Left hindlimb (tissue), 1 donor: ENCODE measurements at regions not wholly inside any gene's neighbourhood (a gene's known extent, or its start where the extent isn't known, plus 50 kb on each side); places are given as distances from the start of the nearest gene placed in this dataset.
"Not testable (repeated sequence)": the region's sequence is repeated elsewhere in the genome, so short reads cannot be mapped to it uniquely, and the experiment has no call there.

ENCODE experiments used
- DNase-seq: peaks from one replicate; pipeline ENCODE4 v3.0.0-alpha.2; 2018

DNA sequence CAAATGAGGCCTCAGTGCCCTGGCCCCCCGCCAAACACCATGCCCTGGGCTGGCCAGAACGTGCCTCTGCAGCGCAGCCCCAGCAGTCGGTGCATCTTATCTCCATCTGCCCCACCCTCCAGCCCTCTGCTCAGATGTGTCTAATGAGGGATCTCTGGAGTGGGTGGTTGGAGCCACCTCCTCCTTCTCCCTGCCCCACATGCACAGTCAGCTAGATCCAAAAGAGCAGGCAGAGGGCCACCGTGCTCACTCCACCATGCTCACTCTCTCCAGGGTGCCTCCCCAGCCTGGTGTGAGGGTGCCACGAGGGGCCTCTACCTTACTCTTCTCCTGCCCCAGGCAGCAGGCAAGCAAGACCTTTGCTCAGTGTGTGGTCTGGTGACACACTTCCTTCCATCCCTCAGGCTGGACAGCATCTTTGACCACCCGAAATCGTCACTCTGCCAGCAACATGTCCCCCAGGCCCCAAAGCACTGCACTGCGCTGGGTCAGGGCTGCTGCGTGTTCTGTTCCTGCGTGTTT is 266.1 kb upstream of the HDAC4 start:
- no peak for DNase-seq

DNA sequence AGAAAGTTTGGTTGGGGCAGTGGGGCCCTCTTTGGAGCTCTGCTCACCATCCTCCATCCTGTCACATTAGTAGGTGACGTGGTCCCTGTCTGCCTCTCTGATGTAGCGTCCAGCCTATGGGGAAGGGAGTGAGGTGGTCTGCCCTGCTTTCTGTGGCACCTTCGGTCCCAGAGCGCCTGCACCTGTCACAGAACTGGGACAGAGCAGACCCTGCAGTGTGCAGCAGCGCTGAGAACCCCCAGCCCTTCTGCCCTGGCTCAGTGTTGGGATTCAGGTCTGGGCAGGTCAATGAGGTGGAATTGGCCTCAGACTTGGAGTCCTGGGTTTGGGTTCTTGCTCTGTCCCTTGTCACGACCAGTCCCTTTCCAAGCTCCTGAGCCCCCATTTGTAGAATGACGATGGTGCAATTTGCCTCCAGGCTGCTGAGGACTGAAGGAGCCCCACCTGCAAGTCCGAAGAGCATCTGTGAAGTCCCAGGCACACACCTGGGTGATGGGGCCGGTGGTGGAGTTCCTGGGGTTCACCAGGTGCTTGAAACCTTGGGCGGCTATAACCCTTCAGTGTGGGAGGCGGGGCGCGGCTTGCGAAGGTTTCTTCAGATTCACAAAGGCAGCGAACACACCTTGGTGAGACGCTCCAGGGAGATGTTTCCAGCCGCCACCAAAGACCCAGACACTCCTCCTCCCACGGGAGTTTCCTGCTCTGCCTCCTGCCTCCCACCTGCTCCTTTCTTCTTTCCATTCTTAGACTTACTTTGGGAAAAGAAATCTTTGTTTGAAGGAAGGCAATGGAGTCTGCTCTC is 265.4 kb upstream of the HDAC4 start:
- no peak for DNase-seq

DNA sequence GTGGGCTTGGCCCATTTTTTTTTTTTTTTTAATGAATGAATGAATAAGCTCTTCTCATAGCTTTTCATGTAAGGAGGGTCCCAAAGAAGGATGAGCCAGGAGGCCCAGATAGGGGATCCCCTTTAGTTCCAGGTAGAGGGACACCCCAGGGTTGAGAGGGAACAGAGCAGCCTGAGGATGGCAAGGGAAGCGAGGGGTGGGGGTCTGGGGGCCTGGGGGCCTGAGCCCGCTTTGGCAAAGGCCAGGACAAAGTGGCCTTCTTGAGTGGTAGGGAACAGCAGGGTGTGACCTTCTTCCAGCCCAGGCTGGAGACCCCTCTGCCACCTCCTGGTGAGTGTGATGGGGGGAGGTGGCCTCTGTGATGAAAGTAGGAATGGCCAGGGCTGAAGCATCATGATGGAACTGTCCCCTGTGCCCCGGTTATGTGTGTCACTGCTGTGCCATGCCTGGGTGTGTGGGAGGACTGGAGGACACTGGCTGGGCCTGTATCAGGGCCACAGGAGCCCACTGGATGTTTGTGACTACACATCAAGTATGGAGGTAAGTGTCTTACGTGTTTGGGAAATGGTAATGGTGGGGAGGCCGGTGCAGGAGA is 263.5 kb upstream of the HDAC4 start:
- no peak for DNase-seq

DNA sequence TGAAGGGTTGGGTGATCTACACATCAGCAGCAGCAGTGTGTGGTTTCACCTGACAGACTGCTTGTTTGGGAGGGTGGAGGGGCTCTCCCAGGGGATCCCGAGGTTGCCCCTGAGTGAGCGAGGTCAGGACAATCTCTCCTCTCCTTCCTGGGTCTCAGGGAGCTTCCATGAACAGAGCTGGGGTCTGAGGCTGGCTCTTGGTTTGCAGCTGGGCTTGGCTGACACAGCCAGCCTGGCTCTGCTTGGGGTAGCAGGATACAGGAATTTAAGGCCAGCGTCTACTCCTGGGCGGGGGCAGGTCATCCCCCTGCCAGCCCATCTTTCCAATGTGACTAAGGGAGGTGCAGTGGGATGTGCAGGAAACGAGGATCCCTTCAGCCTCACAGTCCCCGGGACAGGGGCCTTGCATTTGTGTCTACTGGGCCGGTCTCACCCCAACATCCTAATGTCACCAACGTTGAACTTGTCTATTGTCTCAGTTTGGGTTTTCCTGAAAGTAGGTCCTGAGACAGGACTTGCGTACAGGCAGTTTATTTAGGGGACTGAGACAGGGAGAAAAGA is 262.6 kb upstream of the HDAC4 start:
- DNase-seq: no peak

DNA sequence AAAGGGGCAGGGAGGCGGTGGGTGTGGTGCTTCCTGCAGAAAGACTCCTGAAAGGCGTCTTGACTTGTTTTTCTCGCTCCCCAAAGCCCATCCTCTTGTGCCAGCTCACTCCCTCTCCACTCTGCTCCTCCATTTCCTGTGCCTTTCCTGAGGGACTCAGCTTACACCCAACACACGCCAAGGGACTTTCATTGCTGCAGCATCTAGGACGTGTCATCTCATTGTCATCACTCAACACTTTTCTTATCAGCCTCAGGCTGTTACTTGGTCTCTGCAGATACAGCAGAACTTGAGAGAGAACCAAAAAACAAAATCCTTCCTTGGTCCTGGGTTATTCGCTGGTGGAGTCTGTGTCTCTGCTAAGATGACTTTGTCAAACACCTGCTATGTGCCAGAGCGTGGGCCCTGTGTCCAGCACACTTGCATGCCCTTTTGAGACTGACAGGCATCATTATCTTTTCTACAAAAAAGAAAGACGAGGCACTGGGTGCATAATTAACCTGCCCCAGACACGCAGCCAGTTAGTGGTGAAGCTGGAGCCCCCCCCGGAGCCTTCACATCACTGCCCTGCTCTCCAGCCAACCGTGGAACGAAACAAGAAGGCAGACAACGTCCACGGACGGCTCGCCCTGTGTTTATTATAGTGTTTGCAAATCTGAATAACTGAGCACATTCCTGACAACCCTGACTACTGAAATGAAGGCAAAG is 261.7 kb upstream of the HDAC4 start:
- no peak for DNase-seq

DNA sequence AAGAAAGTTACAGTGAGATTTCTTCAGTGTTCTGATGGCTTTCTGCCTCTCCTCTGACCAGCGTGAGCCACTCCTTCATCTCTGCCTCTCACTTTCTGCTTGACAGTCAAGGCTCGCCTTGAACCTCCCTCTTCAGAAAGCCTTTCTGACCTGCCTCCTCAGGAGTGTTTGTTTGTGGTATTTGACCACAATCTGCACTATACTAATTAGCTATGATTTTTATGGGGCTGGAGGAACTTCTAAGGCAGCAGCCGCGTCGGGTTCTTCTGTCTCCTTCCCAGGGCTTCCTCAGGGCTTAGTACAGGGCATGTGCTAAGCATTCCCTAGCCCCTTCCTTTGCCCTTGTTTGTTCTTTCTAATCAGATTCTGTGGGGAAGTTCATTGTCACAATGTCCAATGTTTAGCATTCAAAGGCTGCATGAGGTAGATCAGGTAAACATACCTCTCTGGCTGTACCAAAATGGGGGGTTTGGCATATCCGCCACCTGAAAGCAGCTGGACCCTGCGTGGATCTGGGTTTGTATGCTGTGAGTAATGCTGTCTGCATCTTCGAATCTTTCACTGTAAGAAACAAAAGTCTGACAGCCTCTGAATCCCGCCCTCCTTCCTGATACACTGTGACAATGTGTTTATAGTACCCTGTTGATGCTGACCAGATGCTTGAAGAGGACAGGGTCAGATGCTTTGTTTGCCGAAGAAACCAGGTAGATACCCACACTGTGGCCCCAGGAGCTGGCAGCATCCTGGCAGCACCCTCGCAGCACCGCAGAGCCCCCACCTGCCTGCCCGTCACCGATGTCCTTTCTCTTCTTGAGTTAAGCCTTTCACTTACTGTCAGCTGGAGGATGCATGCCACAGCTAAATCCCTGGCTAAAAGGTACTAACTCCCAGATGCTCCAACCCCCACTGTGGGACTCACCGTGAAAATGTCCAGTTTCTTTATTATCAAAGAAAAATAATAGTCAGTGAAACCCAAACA is 260.8 kb upstream of the HDAC4 start:
- DNase-seq: no peak

DNA sequence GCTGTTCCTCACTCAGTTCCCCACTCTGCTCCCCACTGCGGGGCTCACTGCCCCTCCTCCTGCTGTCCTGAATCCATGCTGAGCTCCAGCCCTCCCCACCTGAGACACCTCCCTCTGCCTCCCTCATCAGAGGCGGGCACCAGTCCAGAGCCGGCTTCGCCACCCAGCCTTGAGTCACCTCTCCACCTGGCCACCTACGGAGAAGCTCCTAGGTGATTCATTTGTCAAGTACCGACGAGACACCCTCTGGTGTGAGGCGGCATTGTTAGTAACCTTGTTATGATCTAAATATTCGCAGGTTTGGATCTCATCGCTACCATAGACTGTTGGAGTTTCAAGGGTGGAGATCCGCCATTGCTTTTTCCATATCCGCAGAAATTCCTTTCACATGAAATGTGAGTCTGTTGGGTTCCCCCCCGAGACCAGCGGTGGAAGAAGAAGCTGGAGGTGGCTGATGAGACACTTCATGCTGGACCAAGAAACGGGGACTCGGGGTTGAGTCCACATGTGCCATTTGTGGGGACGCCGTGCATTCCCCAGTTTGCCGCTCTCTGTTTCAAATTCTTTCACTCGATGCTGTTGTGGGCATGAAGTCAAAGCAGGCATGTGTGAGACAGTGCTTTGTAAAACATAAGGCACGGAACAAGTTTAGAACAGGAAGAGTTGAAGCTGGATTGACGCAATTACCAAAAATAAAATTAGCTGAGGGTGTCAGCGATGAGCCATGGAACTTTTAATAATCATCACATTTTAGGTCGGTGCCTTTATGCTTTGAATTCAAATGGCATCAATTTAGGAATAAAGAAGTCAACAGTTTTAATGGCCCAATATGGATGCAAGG is 259.8 kb upstream of the HDAC4 start:
- DNase-seq: no peak

DNA sequence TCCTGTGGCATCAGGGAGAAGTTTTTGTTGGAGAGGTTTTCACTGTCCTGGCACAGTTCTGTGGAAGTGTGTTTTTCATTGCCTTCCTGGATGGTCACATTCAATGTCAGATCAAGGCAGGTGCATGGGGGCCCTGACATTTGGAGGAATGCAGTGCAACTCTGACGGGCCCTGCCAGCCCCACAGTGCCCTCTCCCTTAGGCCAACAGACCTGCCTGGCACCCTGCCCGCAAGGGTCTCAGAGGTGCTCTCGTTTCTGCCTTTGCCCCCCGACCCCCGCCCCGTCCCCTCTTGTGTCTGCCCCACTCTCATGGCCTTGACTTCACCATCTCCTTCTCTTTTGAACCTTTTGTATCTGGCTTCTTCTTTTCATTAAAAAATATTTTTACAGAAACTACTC is 257.2 kb upstream of the HDAC4 start:
- DNase-seq: no peak

DNA sequence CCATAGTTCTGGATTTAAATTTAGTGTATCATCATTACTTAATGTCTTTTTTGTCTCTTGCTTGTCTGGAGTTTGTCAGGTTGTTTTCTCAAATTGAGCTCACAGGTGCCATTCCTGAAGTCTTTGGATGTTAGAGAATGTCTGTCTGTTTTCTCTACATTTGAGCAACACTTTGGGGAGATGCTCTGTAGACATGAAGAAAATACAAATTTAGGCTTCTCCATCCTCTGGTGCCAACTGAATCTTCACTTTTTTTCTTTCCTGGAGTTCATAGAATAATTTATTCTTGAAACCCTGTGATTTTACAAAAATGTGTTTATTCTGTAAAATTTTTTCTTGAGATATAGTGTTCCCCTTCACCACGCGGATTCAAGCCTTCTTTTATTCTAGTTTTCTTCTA is 256.4 kb upstream of the HDAC4 start:
- DNase-seq: no peak

DNA sequence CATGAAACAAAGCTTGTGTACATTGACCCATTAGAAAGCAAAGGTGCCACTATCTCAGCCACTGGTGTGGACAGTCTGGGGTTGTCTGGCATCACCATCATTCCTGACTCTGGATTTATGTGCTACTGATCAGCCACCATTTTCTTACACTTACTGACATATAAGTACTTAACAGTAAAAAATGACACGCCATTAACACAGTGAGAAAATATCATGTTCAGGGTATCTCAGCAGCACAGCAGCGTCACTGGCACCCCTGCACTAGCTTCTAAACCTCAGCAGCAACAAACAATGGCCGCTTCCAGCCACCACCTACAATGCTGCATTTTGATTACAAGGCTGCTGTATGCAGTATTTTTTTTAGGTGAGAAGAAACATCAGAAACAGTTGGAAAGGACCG is 253.4 kb upstream of the HDAC4 start:
- no peak for DNase-seq

DNA sequence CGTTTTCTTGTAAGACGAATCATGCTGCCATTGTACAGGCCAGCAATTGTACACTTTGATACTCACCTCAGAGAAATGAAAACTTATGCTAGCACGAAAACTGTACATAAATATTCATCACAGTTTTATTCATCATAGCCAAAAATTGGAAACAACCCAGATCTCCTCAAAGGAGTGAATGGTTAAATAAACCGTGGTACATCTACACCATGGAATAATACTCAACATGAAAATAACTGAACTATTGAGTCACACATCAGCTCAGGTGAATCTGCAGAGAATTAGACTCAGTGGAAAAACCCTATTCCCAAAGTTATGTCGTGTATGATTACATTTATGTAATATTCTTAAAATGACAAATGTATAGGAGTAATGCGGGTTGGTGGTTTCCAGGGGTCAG is 251.0 kb upstream of the HDAC4 start:
- DNase-seq: no peak

DNA sequence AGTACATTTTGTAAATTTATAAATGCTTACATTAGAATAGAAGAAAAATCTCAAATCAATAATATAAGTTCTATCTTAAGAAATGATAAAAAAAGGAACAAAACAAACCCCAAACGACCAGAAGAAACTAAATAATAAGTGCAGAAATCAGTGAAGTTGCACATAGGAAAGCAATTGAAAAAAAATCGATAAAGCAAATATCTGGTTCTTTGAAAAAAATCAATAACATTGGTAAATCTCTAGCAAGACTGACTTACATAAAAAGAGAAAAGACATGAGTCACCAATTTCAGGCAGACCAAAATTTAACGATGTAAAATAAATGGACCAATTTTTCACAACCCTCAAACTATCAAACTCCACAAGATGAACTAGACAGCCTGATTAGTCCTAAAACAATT is 249.9 kb upstream of the HDAC4 start:
- no peak for DNase-seq

DNA sequence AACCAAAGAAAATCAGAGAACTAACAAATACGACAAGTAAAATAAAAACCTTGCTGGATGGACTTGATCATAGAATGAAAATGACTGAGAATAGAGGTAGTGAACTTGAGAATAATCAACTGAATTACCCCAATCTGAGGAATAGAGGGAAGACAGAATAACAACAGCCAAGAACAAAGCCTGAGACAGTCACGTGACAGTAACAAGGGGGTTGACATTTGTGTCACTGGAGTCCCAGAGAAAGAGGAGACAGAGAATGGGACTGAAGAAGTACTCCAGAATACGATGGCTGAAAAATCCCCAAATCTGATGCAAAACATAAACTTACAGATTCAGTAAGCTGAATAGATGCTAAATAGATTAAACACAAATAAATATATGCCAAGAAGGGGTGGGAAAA is 248.5 kb upstream of the HDAC4 start:
- no peak for DNase-seq

DNA sequence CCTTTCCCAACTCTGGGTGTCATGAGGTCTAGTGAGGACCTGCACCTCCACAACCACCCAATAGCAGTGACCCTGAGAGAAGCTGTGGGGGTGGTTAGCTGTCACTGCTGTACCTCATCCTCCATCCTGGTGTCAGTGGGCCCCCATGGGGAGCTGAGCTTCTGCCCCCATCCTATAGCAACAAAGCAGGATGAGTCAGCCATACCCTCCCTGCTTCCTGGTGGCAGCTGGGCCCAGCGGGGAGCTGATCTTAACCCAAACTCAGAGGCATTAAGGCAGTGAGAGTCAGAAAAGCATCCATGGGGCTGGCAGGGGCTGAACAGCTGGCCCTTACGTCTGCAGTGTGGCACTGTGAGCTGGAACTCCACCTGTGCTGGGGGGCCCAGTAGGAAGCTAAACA is 247.8 kb upstream of the HDAC4 start:
- no peak for DNase-seq

DNA sequence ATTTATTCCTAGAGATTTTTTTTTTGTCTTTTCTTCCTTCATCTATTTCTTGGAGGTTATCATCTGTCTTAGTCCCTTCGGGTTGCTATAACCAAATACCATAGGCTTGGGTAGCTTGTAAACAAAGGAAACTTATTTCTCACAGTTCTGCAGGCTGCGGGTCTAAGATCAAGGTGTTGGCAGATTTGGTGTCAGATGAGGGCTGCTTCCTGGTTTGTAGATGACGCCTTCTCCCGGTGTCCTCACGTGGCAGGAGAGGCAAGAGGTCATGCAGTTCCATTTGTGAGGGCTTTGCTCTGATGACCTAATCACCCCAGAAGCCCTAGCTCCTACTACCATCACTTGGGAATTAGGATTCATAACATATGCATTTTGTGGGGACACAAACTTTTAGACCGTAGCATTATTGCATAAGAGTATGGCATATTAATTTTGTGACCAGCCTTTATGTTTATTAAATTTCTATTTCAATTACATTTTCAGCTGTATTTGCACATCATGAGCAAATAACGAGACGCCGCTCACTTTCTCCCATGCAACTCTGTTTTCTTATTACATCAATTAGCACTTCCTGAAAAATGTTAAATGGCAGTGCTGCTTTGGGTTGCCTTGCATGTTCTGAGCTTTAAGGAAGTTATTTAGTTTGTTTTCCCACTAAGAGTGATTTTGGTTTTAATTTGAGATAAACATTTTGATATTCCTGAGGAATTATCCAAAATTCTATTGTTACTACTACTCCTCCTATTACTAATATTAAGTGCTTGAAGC is 246.4 kb upstream of the HDAC4 start:
- no peak for DNase-seq

DNA sequence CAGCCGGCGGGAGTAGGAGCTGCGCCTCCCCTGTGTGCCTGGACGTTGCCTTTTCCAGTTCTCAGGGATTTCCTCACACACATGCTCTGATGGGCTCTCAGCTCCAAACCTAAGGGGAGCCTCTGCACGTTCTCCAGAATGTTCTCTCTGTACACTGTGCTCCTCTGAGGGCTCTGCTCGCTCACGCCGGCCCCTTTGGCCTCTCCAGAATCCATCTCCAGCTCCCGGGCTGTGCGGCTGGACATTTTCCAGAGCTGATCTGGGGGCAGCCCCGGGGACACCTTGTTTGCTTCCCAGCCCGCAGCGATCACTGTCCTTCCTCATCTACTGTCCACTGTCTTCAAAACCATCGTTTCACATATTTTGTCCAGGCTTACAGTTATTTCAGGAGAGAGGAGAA is 245.4 kb upstream of the HDAC4 start:
- no peak for DNase-seq

DNA sequence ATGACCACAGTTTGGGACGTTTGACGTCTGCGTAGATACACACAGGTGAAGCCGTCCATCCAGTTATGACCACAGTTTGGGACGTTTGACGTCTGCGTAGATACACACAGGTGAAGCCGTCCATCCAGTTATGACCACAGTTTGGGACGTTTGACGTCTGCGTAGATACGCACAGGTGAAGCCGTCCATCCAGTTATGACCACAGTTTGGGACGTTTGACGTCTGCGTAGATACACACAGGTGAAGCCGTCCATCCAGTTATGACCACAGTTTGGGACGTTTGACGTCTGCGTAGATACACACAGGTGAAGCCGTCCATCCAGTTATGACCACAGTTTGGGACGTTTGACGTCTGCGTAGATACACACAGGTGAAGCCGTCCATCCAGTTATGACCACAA is 243.8 kb upstream of the HDAC4 start:
- DNase-seq: not testable (repeated sequence)

DNA sequence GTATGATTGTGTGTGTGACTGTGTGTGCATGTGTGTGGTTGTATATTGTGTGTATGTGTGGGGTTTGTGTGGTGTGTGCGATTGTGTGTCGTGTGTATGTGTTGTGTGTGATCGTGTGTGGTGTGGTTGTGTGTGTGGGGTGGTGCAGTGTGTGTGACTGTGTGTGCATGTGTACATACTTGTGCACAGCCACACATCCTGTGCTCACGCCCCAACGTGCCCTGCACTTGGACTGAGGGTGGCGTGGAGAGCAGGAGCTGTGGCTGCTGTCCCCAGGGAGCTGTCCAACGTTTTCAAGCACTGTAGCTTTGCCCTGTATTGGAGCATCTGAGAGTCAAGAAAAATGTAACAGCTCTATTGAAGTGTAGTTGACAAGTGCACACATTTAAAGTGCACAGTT is 243.2 kb upstream of the HDAC4 start:
- DNase-seq: no peak

DNA sequence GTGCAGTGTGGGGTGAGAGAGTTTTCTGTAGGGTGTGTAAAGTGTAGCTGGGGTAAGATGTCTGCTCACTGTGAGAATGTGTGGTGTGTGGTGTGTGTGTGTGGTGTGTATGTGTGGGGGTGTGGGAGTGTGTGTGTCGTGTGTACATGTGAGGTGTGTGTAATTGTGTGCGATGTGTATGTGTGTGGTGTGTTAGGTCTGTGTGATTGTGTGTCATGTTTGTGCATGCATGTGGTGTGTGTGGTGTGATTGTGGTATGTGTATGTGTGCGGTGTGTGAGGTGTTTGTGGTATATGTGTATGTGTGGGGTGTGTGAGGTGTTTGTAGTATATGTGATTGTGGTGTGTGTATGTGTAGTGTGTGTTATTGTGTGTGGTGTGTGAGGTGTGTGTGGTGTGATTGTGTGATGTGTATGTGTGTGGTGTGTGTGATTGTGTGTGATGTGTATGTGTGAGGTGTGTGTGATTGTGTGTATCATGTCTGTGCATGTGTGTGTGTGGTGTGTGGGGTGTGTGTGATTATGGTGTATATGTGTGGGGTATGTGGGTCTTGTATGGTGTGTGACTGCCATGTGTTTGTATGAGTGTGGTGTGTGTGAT is 241.7 kb upstream of the HDAC4 start:
- DNase-seq: no peak

DNA sequence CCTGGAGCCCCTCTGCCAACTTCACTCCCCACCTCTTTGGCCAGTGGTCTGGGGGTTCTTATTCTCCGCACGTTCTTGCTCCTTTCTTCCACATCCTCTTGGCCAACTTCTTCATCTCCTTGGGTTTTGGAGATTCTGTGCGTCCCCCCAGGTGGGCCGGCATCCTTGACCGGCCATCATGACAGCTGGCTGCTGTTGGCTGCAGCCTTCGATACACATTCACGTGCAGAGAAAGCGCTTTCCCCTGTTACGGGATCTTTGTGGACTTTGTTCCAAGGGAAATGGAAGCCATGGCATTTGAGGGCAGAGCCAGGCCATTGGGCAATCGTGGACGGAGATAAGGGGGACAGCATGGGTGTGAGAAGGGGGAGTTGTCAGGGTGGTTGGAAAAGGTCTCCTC is 241.1 kb upstream of the HDAC4 start:
- not testable (repeated sequence) for DNase-seq
